ENCODE measurements at regions not wholly inside any gene's neighbourhood (a gene's known extent, or its start where the extent isn't known, plus 50 kb on each side); places are given as distances from the start of the nearest gene placed in this dataset.

GRCh38 chr4:171281359-171281758 lies 531.8 kb upstream of the GALNTL6 start:
- Histone ChIP-seq H3K4me1 (ENCODE audit: control insufficient read depth in 2 of 3, insufficient read depth in 2 of 3, low read depth in 1 of 3, low read length in 3 of 3) (no peaks in the 10 kb centered on the region), H3K9ac (ENCODE audit: low read length in 3 of 3) (no peak overlapping the region), H3K9me3 (ENCODE audit: control insufficient read depth in 2 of 3, insufficient read depth in 1 of 3, low read length in 3 of 3) (no peaks in the 10 kb centered on the region), H3K36me3 (ENCODE audit: control insufficient read depth in 2 of 3, insufficient read depth in 3 of 3, low read length in 3 of 3) (no peaks in the 10 kb centered on the region), H3K27ac (ENCODE audit: low read depth in 2 of 2, low read length in 2 of 2) (no peak overlapping the region), H3K4me3 (ENCODE audit: low read length in 3 of 3) (no peak overlapping the region), H3K27me3 (ENCODE audit: control insufficient read depth, insufficient read depth, low read length) (no peaks in the 10 kb centered on the region)
- DNase-seq (no peak), FAIRE-seq (no peak)
- TF ChIP-seq CTCF (IDR thresholded peaks at IDR 0.05; ENCODE audit: borderline replicate concordance, extremely low read depth, insufficient read depth), result no peak
- intact Hi-C loops (cut with DNase I), result no loop called here

- Histone ChIP-seq H3K36me3 (ENCODE audit: control insufficient read depth in 2 of 3, insufficient read depth in 3 of 3, low read length in 3 of 3) (no peaks in the 10 kb centered on the region), H3K4me1 (ENCODE audit: control insufficient read depth in 2 of 3, insufficient read depth in 2 of 3, low read depth in 1 of 3, low read length in 3 of 3) (no peaks in the 10 kb centered on the region), H3K9me3 (ENCODE audit: control insufficient read depth in 2 of 3, insufficient read depth in 1 of 3, low read length in 3 of 3) (no peaks in the 10 kb centered on the region), H3K9ac (ENCODE audit: low read length in 3 of 3) (no peak overlapping the region), H3K4me3 (ENCODE audit: low read length in 3 of 3) (no peak overlapping the region), H3K27me3 (ENCODE audit: control insufficient read depth, insufficient read depth, low read length) (no peaks in the 10 kb centered on the region), H3K27ac (ENCODE audit: low read depth in 2 of 2, low read length in 2 of 2) (no peak overlapping the region)
- intact Hi-C loops (cut with DNase I), result no loop called here
- DNase-seq, result no peak
- TF ChIP-seq CTCF (IDR thresholded peaks at IDR 0.05; ENCODE audit: borderline replicate concordance, extremely low read depth, insufficient read depth), result no peak
- no peak for FAIRE-seq
Measured at GRCh38 chr4:171279131-171279530, 534.1 kb upstream of the GALNTL6 start.

GRCh38 chr4:171266671-171267070 lies 546.5 kb upstream of the GALNTL6 start:
- no peak for DNase-seq
- no peak for TF ChIP-seq CTCF (IDR thresholded peaks at IDR 0.05; ENCODE audit: borderline replicate concordance, extremely low read depth, insufficient read depth)
- intact Hi-C loops (cut with DNase I), result no loop called here
- Histone ChIP-seq H3K36me3 (ENCODE audit: control insufficient read depth in 2 of 3, insufficient read depth in 3 of 3, low read length in 3 of 3) (no peaks in the 10 kb centered on the region), H3K4me3 (ENCODE audit: low read length in 3 of 3) (no peak overlapping the region), H3K4me1 (ENCODE audit: control insufficient read depth in 2 of 3, insufficient read depth in 2 of 3, low read depth in 1 of 3, low read length in 3 of 3) (no peaks in the 10 kb centered on the region), H3K27me3 (ENCODE audit: control insufficient read depth, insufficient read depth, low read length) (no peaks in the 10 kb centered on the region), H3K27ac (ENCODE audit: low read depth in 2 of 2, low read length in 2 of 2) (no peak overlapping the region), H3K9me3 (ENCODE audit: control insufficient read depth in 2 of 3, insufficient read depth in 1 of 3, low read length in 3 of 3) (no peaks in the 10 kb centered on the region), H3K9ac (ENCODE audit: low read length in 3 of 3) (no peak overlapping the region)
- no peak for FAIRE-seq

- Histone ChIP-seq H3K36me3 (ENCODE audit: control insufficient read depth in 2 of 3, insufficient read depth in 3 of 3, low read length in 3 of 3) (no peaks in the 10 kb centered on the region), H3K4me3 (ENCODE audit: low read length in 3 of 3) (no peak overlapping the region), H3K9ac (ENCODE audit: low read length in 3 of 3) (no peak overlapping the region), H3K4me1 (ENCODE audit: control insufficient read depth in 2 of 3, insufficient read depth in 2 of 3, low read depth in 1 of 3, low read length in 3 of 3) (no peaks in the 10 kb centered on the region), H3K9me3 (ENCODE audit: control insufficient read depth in 2 of 3, insufficient read depth in 1 of 3, low read length in 3 of 3) (no peaks in the 10 kb centered on the region), H3K27me3 (ENCODE audit: control insufficient read depth, insufficient read depth, low read length) (no peaks in the 10 kb centered on the region), H3K27ac (ENCODE audit: low read depth in 2 of 2, low read length in 2 of 2) (no peak overlapping the region)
- TF ChIP-seq CTCF (IDR thresholded peaks at IDR 0.05; ENCODE audit: borderline replicate concordance, extremely low read depth, insufficient read depth), result no peak
- no peak for DNase-seq
- no peak for FAIRE-seq
- intact Hi-C loops (cut with DNase I), result no loop called here
Measured at GRCh38 chr4:171265190-171265818, 547.9 kb upstream of the GALNTL6 start.

All from kidney (tissue), 13 donors.